DOHH2 (cell line): ENCODE measurements at regions not wholly inside any gene's neighbourhood (a gene's known extent, or its start where the extent isn't known, plus 50 kb on each side); places are given as distances from the start of the nearest gene placed in this dataset.

ENCODE experiments used
- H3F3A ChIP-seq: fragments of 200-600 bp; sonication (generic), shearing (Covaris generic); 2 replicates; pipeline ENCODE4 v1.6.0; 2016; ENCODE audit warnings: antibody characterized with exemption, mild to moderate bottlenecking; ENCODE audit not compliant: control insufficient read depth, insufficient read depth
- H3K27ac ChIP-seq: fragments of 200-600 bp; sonication (generic); 2 replicates; pipeline ENCODE4 v1.5.1; 2014; ENCODE audit warnings: low read depth, mild to moderate bottlenecking, low read length, moderate library complexity
- H3K27me3 ChIP-seq: fragments of 200-600 bp; sonication (generic); 2 replicates; pipeline ENCODE4 v1.6.1; 2014; ENCODE audit warnings: mild to moderate bottlenecking, low read length, mixed read lengths; ENCODE audit not compliant: control insufficient read depth
- H3K36me3 ChIP-seq: fragments of 200-600 bp; sonication (generic); 2 replicates; pipeline ENCODE4 v1.6.1; 2014; ENCODE audit warnings: mild to moderate bottlenecking, low read length, moderate library complexity, mixed read lengths; ENCODE audit not compliant: control insufficient read depth
- H3K4me1 ChIP-seq: fragments of 200-600 bp; sonication (generic); 2 replicates; pipeline ENCODE4 v1.6.1; 2014; ENCODE audit warnings: mild to moderate bottlenecking, low read length, mixed read lengths; ENCODE audit not compliant: control insufficient read depth
- H3K4me2 ChIP-seq: fragments of 200-600 bp; sonication (generic); 2 replicates; pipeline ENCODE4 v1.6.0; 2014; ENCODE audit warnings: mild to moderate bottlenecking, low read length, moderate library complexity
- H3K4me3 ChIP-seq: fragments of 200-600 bp; sonication (generic); 2 replicates; pipeline ENCODE4 v1.5.1; 2014; ENCODE audit warnings: mild to moderate bottlenecking, low read length, mixed read lengths
- H3K79me2 ChIP-seq: fragments of 200-600 bp; sonication (generic); 2 replicates; pipeline ENCODE4 v1.6.1; 2014; ENCODE audit warnings: mild to moderate bottlenecking, low read length, mixed read lengths; ENCODE audit not compliant: control insufficient read depth
- H3K9me2 ChIP-seq: fragments of 200-600 bp; sonication (generic); replicated peaks from 2 replicates; pipeline ENCODE4 v1.6.1; 2014; ENCODE audit warnings: mild to moderate bottlenecking, low read length, mixed read lengths; ENCODE audit not compliant: control insufficient read depth
- H3K9me3 ChIP-seq: fragments of 200-600 bp; sonication (generic); 2 replicates; pipeline ENCODE4 v1.6.1; 2014; ENCODE audit warnings: antibody characterized with exemption, low read length, mixed read lengths; ENCODE audit not compliant: control insufficient read depth, insufficient read depth
- H4K20me1 ChIP-seq: fragments of 200-600 bp; sonication (generic); 2 replicates; pipeline ENCODE4 v1.6.0; 2014; ENCODE audit warnings: low read depth, mild to moderate bottlenecking, antibody characterized with exemption, low read length, moderate library complexity; ENCODE audit not compliant: control insufficient read depth, insufficient read depth
- EZH2phosphoT487 ChIP-seq: fragments of 200-600 bp; sonication (generic); IDR thresholded peaks from 2 replicates; pipeline ENCODE4 v1.6.1; 2017; ENCODE audit warnings: borderline replicate concordance, mild to moderate bottlenecking, antibody characterized with exemption, low read length, moderate library complexity, mixed read lengths
- TF ChIP-seq, protein P1 (sequence below): fragments of 200-600 bp; sonication (generic); IDR thresholded peaks from one replicate; pipeline ENCODE4 v1.5.1; 2014; ENCODE audit warnings: antibody characterized with exemption, mild to moderate bottlenecking, low read depth, low read length; ENCODE audit not compliant: poor library complexity, severe bottlenecking

DNA sequence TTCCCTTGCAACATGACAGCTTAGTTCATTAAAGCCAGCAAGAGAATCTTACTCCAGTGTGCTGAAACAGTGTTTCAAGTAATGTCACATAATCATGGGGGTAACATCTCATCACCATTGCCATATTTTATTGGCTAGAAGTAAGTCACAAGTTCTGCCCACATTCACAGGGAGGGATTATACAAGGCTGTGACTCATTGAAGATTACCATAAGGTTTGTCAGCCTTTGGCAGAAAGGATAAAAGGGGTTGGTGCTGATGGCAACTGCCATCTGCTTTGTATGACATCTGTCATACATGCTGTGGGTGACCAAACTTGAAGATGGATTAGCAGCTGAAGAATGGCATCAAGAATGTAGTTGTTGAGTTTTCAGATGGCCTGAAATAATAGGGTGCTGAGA is 61.2 kb downstream of the KCNE4 start:
- Histone ChIP-seq H3K9me3 (no peaks in the 10 kb centered on the region), H3K4me3 (no peak overlapping the region), H4K20me1 (no peaks in the 10 kb centered on the region), H3K4me2 (no peak overlapping the region), H3F3A (no peaks in the 10 kb centered on the region), H3K27ac (no peak overlapping the region), H3K36me3 (no peaks in the 10 kb centered on the region), H3K79me2 (no peaks in the 10 kb centered on the region), H3K9me2 (no peaks in the 10 kb centered on the region), H3K4me1 (no peaks in the 10 kb centered on the region), H3K27me3 (no peaks in the 10 kb centered on the region; the same call in 1 of the 2 replicates)
- no peak for TF ChIP-seq EZH2phosphoT487
- TF ChIP-seq, protein P1, sequence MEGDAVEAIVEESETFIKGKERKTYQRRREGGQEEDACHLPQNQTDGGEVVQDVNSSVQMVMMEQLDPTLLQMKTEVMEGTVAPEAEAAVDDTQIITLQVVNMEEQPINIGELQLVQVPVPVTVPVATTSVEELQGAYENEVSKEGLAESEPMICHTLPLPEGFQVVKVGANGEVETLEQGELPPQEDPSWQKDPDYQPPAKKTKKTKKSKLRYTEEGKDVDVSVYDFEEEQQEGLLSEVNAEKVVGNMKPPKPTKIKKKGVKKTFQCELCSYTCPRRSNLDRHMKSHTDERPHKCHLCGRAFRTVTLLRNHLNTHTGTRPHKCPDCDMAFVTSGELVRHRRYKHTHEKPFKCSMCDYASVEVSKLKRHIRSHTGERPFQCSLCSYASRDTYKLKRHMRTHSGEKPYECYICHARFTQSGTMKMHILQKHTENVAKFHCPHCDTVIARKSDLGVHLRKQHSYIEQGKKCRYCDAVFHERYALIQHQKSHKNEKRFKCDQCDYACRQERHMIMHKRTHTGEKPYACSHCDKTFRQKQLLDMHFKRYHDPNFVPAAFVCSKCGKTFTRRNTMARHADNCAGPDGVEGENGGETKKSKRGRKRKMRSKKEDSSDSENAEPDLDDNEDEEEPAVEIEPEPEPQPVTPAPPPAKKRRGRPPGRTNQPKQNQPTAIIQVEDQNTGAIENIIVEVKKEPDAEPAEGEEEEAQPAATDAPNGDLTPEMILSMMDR: no peak

GRCh38 chr2:223114170-223114569 is 62.2 kb downstream of the KCNE4 start:
- Histone ChIP-seq H3K27ac (no peak overlapping the region), H3K4me3 (no peak overlapping the region), H3K9me3 (no peaks in the 10 kb centered on the region), H3K36me3 (no peaks in the 10 kb centered on the region), H4K20me1 (no peaks in the 10 kb centered on the region), H3K79me2 (no peaks in the 10 kb centered on the region), H3F3A (no peaks in the 10 kb centered on the region), H3K9me2 (no peaks in the 10 kb centered on the region), H3K4me1 (no peaks in the 10 kb centered on the region), H3K27me3 (no peaks in the 10 kb centered on the region; the same call in 1 of the 2 replicates), H3K4me2 (no peak overlapping the region)
- TF ChIP-seq EZH2phosphoT487: no peak
- TF ChIP-seq, protein P1: no peak

GRCh38 chr2:223114917-223115316 is 62.9 kb downstream of the KCNE4 start:
- TF ChIP-seq EZH2phosphoT487: no peak
- TF ChIP-seq, protein P1: no peak
- no peak overlapping the region for H3K4me3 ChIP-seq
- no peak overlapping the region for H3K27ac ChIP-seq
- no peaks in the 10 kb centered on the region for H3K9me3 ChIP-seq
- H3F3A ChIP-seq: no peaks in the 10 kb centered on the region
- no peak overlapping the region for H3K4me2 ChIP-seq
- H3K36me3 ChIP-seq: no peaks in the 10 kb centered on the region
- no peaks in the 10 kb centered on the region for H4K20me1 ChIP-seq
- no peaks in the 10 kb centered on the region for H3K4me1 ChIP-seq
- H3K79me2 ChIP-seq: no peaks in the 10 kb centered on the region
- no peaks in the 10 kb centered on the region for H3K9me2 ChIP-seq
- H3K27me3 ChIP-seq: no peaks in the 10 kb centered on the region; the same call in 1 of the 2 replicates
